Epithelial cell of proximal tubule (primary cell): ENCODE measurements at regions not wholly inside any gene's neighbourhood (a gene's known extent, or its start where the extent isn't known, plus 50 kb on each side); places are given as distances from the start of the nearest gene placed in this dataset.

Experiments
- DNase-seq: peaks from one replicate; pipeline ENCODE4 v3.0.0-alpha.2; 2011; ENCODE audit warnings: low read depth
- H3K4me3 ChIP-seq: 2 replicates; pipeline ENCODE4 v1.5.1; 2011; ENCODE audit warnings: low read depth, mild to moderate bottlenecking, low read length
- TF ChIP-seq, protein P1 (sequence below): conservative IDR thresholded peaks from 2 replicates; pipeline ENCODE4 v1.5.1; 2012; ENCODE audit warnings: low read depth, mild to moderate bottlenecking, low read length

DNA sequence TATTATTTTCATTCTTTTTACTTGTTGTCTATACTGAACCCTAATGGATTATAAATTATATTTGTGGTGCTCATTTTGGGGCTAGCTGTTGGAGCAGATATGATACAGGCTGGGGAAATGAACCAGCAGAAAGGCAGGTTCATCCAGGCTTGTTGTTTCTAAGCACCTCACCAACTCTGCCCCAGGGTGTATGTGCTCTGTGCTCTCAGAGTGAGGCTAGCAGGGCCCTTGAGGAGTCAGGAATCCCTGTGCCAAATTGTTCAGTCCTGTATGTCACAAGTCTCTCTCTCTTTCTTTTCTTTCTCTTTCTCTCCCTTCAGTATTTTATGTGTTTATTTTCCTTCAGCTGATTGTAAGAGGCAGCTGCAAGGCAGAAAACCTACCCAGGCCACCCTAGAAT, 181.1 kb upstream of the DPP10 start:
- TF ChIP-seq, protein P1, sequence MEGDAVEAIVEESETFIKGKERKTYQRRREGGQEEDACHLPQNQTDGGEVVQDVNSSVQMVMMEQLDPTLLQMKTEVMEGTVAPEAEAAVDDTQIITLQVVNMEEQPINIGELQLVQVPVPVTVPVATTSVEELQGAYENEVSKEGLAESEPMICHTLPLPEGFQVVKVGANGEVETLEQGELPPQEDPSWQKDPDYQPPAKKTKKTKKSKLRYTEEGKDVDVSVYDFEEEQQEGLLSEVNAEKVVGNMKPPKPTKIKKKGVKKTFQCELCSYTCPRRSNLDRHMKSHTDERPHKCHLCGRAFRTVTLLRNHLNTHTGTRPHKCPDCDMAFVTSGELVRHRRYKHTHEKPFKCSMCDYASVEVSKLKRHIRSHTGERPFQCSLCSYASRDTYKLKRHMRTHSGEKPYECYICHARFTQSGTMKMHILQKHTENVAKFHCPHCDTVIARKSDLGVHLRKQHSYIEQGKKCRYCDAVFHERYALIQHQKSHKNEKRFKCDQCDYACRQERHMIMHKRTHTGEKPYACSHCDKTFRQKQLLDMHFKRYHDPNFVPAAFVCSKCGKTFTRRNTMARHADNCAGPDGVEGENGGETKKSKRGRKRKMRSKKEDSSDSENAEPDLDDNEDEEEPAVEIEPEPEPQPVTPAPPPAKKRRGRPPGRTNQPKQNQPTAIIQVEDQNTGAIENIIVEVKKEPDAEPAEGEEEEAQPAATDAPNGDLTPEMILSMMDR: no peak
- DNase-seq: no peak
- no peak overlapping the region for H3K4me3 ChIP-seq

DNA sequence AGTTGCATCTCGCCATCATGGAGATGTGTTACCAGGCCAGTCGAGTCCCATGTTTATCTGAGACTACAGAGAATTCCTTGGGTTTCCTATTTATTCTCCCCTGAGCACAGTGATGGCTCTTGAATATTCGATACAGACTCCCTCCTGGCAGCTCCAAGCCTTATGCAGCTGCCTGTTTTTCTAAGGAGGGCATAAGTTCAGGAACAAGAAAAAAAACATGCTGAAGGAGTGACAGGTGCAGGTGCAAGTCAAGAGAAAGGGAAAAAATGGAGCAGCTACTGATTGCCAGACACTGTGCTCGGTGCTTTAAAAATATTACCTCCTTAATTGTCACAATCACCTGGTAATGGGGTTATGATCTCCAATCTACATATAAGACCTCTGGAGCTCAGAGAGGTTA, 177.2 kb upstream of the DPP10 start:
- H3K4me3 ChIP-seq: no peak overlapping the region
- no peak for DNase-seq
- TF ChIP-seq, protein P1: no peak

DNA sequence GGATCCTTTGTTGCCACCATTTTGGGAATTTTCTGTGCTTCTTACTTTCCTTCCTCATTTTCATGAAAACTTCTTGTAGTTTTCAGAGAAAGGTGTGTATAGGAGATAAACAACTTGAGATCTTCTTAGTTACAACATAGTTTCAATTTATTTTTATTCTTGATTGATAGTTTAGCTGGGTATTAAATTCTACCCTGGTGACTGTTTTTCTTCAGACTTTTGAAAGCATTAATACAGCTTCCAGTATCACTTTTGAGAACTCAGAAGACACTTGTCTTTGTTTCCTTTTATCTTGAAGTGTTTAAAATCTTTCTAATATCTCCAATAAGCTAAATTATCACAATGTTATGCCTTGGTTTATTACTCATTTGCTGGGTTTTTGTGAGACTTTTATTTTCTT, 167.5 kb upstream of the DPP10 start:
- DNase-seq: no peak
- no peak overlapping the region for H3K4me3 ChIP-seq
- TF ChIP-seq, protein P1: no peak

DNA sequence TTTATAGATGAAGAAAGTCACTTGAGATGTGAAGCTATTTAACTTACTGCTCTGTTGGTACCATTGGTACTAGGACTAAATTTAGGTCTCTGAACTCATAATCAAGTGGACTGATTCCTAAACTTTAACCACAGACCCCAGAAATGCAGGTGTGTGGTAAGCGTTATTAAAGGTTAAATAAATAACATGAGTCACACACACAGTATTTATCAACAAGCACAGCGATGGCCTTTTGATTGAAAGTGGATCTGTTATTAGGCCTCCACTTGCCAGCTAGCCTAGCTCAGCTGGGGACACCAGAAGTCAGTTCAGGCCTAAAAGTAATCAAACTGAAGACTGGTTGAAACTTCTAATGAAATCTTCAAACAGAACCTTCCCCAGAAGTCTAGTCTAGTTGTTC, 161.3 kb upstream of the DPP10 start:
- DNase-seq: no peak
- H3K4me3 ChIP-seq: no peak overlapping the region
- TF ChIP-seq, protein P1: no peak

DNA sequence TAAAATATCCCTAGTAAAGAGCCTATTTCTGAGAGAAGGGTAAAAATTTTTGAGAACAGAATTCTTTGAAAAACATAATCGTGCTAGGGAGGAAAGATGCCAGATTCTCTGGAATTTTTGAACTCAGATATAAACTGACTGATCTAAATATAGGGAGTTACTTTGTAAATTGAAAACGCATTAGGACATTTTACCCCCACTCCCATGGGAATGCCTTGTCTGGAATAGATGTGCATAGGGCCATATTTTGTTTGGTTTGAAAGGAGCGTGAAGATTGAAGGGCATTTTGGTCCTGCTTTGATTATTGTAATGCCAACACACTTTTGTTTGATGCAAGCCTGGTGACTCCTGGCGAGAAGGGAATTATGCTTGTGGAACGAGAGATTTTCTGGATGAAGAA, 158.7 kb upstream of the DPP10 start:
- DNase-seq: no peak
- TF ChIP-seq, protein P1: no peak
- no peak overlapping the region for H3K4me3 ChIP-seq

DNA sequence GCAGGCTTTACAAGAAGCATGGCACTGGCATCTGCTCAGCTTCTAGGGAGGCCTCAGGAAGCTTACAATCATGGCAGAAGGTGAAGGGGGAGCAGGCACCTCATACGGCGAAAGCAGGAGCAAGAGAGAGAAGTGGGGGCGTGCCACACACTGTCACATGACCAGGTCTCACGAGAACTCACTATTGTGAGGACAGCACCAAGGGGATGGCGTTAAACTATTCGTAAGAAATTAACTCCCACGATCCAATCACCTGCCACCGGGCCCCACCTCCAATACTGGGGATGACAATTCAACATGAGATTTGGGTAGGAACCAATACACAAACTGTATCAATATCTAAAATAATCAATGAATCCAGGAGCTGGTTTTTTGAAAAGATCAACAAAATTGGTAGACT, 156.0 kb upstream of the DPP10 start:
- no peak overlapping the region for H3K4me3 ChIP-seq
- no peak for DNase-seq
- TF ChIP-seq, protein P1: no peak

DNA sequence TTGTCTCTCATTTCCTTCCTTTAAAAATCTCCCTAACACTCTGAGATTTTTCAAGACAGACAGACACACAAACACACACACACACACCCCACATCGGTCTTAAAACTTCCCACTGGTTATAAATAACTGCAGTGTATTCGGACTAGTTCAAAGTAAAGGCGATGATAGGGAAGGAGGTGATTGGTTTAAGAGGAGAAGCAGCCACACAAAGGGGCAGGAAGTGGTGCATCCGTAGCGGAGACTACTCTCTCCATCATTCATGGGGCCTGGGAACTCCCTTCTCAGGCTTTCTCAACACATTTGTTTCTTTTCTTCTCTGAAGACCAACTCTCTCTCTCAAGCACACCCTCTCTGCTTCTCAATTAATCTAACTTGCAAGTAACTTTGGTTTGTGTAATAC, 149.1 kb upstream of the DPP10 start:
- TF ChIP-seq, protein P1: no peak
- no peak for DNase-seq
- no peak overlapping the region for H3K4me3 ChIP-seq
